ENCODE measurements at regions not wholly inside any gene's neighbourhood (a gene's known extent, or its start where the extent isn't known, plus 50 kb on each side); places are given as distances from the start of the nearest gene placed in this dataset.

DNA sequence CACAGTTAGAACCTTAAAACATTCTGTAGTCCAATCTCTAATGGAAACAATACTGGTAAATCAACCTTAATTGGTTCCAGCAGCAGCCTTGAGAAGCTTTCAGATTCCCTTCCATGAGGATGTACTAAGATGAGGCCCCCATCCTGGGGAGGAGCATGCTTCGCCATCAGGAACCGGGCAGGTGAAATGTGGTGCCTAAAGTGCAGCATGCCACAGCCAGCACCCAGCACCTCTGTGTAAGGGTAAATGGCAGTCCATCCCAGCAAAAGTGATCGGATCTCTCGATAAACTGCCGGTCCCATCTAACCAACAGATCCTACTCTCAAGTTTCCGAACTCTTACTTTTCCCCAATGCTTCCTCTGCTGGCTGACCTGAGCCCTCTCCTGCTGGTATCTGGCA, 166.3 kb upstream of the PDE10A start:
- peaks cover 2% of the 10 kb centered on the region for H3K27me3 ChIP-seq (ENCODE audit: control insufficient read depth, insufficient read depth, low read length)
- H3K36me3 ChIP-seq (ENCODE audit: control insufficient read depth, insufficient read depth, low read length), result no peaks in the 10 kb centered on the region
- no peak overlapping the region for H3K27ac ChIP-seq (ENCODE audit: low read length)
- no peak overlapping the region for H3K4me3 ChIP-seq (ENCODE audit: low read length)
- DNase-seq, result no peak
- H3K4me1 ChIP-seq (ENCODE audit: control insufficient read depth, insufficient read depth, low read length), result no peaks in the 10 kb centered on the region
- H3K9me3 ChIP-seq (ENCODE audit: control insufficient read depth, low read depth, low read length), result no peaks in the 10 kb centered on the region
- no CpG with 5 or more reads among the region's 6 CpGs for WGBS (ENCODE audit: insufficient coverage, low lambda C conversion rate)

DNA sequence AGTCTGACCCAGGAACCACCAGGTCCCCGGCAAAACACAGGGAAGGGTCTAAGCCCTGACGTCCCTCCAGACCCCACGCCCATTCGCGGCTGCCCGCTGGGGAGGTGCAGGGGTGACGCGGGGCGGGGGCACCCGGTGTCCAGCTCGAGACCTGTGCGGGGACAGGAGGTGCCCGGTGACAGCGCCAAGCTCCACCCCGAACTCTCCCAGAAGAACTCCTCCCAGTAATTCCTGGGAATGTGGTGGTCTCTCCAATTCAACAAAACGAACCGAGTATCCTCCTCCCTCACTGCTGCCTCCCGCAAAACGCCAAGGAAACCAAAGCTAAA, 164.1 kb upstream of the PDE10A start:
- no peak for DNase-seq
- no peak overlapping the region for H3K4me3 ChIP-seq (ENCODE audit: low read length)
- no peak overlapping the region for H3K27ac ChIP-seq (ENCODE audit: low read length)
- H3K27me3 ChIP-seq (ENCODE audit: control insufficient read depth, insufficient read depth, low read length), result no peaks in the 10 kb centered on the region
- H3K9me3 ChIP-seq (ENCODE audit: control insufficient read depth, low read depth, low read length), result no peaks in the 10 kb centered on the region
- H3K36me3 ChIP-seq (ENCODE audit: control insufficient read depth, insufficient read depth, low read length), result no peaks in the 10 kb centered on the region
- WGBS (ENCODE audit: insufficient coverage, low lambda C conversion rate), result 100% methylated on average over 1 of the region's 19 CpGs
- H3K4me1 ChIP-seq (ENCODE audit: control insufficient read depth, insufficient read depth, low read length), result no peaks in the 10 kb centered on the region

DNA sequence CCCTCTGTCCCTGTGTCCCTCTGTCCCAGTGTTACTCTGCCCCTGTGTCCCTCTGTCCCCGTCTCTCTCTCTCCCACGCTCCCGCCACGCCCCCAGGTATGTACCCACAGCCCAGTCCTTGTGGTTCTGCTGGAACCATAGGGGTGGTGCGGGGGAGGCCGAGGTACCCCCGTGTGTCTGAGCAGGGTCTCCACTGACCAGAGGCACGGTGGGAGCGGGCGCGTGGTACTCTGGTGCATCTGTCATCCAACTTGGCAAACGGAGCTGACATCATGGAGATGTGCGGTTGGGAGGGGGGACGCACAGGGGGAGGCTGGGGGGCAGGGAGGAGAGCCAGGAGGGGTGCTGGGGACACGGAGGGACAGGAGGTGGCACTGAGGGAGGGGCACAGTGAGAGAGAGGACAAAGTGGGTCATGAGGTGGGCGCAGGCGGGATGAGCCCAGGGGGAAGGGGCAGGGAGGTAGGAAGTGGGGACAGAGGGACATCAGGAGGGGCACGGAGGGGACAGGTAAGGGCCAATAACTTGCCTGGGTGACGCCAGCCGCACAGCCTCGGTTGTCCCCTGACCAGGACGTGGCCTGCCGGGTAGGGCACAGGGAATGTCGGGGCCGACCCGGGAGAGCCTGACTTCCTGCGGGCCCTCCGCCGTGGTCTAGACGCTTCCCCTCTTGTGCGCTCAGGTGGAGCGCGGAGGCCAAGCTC, 163.6 kb upstream of the PDE10A start:
- WGBS (ENCODE audit: insufficient coverage, low lambda C conversion rate), result 100% methylated on average over 1 of the region's 33 CpGs
- no peak overlapping the region for H3K4me3 ChIP-seq (ENCODE audit: low read length)

DNA sequence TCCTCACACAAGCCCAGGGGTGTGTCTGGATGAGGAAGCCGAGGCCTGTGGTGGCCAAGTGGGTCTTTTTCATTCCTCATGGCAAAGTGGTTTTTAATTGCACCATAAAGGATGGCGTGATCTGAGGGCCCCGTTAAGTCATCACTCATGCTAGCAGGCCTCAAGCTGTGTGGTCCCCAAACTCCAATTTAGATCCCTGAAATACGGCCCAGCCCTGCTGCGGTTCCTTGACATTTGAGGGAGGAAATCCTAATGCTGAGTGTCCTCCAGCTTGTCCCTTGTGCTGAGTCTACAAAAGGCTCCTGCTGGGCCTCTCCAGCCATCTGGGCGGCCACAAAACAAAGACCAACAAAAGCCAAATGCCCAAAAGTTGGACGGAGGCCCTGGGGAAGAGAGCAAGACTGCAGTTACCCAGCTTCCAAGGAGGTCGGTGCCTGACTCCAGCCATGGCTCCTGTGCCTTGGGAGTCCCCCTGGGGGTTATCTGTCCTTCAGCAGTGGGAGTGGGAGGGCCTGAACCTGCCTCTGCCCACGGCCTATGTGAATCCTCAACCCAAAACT, 162.3 kb upstream of the PDE10A start:
- WGBS (ENCODE audit: insufficient coverage, low lambda C conversion rate), result no CpG with 5 or more reads among the region's 9 CpGs

More for the DNA sequence above, 163.6 kb upstream of the PDE10A start:
- H3K36me3 ChIP-seq (ENCODE audit: control insufficient read depth, insufficient read depth, low read length), result no peaks in the 10 kb centered on the region
- no peaks in the 10 kb centered on the region for H3K9me3 ChIP-seq (ENCODE audit: control insufficient read depth, low read depth, low read length)
- no peak for DNase-seq
- no peaks in the 10 kb centered on the region for H3K27me3 ChIP-seq (ENCODE audit: control insufficient read depth, insufficient read depth, low read length)
- H3K4me1 ChIP-seq (ENCODE audit: control insufficient read depth, insufficient read depth, low read length), result no peaks in the 10 kb centered on the region
- H3K27ac ChIP-seq (ENCODE audit: low read length), result no peak overlapping the region

DNA sequence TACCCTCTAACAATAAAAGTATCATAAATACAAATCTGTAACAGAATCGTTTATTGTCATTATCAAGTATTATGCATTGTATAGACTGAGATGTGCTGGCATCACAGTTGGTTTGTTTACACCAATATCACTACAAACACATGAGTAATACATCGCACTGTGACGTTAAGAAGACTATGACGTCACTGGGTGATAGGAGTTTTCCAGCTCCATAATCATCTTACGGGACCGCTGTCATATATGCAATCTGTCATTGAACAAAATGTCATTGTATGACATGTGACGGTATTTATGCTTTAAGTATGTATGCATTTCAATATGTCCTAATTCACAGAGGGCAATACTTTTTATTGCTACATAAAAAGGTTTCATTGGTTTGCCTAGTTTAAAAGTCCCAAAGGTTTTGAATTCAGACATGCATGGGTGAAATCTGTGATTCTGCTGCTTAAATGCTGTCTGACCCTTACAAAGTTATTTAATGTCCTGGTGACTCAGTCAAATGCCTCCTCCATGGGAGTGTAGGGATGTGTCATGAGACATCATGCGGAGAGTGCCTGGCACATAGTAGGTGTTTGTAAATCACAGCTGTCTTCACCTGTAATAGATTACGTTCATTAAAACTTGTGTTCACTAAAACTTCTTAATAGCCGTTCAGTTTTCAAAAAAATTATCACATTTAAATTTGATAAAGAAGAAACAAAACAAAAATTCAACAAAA, 160.7 kb upstream of the PDE10A start:
- Histone ChIP-seq H3K36me3 (ENCODE audit: control insufficient read depth, insufficient read depth, low read length) (no peaks in the 10 kb centered on the region), H3K27ac (ENCODE audit: low read length) (no peak overlapping the region), H3K27me3 (ENCODE audit: control insufficient read depth, insufficient read depth, low read length) (peaks cover 21% of the 10 kb centered on the region), H3K4me3 (ENCODE audit: low read length) (no peak overlapping the region), H3K4me1 (ENCODE audit: control insufficient read depth, insufficient read depth, low read length) (no peaks in the 10 kb centered on the region), H3K9me3 (ENCODE audit: control insufficient read depth, low read depth, low read length) (no peaks in the 10 kb centered on the region)
- DNase-seq, result no peak
- WGBS (ENCODE audit: insufficient coverage, low lambda C conversion rate), result 94% methylated on average over 2 of the region's 10 CpGs

More for the DNA sequence above, 162.3 kb upstream of the PDE10A start:
- Histone ChIP-seq H3K4me1 (ENCODE audit: control insufficient read depth, insufficient read depth, low read length) (no peaks in the 10 kb centered on the region), H3K36me3 (ENCODE audit: control insufficient read depth, insufficient read depth, low read length) (no peaks in the 10 kb centered on the region), H3K27me3 (ENCODE audit: control insufficient read depth, insufficient read depth, low read length) (peaks cover 12% of the 10 kb centered on the region), H3K9me3 (ENCODE audit: control insufficient read depth, low read depth, low read length) (no peaks in the 10 kb centered on the region), H3K27ac (ENCODE audit: low read length) (no peak overlapping the region), H3K4me3 (ENCODE audit: low read length) (no peak overlapping the region)
- DNase-seq, result no peak

DNA sequence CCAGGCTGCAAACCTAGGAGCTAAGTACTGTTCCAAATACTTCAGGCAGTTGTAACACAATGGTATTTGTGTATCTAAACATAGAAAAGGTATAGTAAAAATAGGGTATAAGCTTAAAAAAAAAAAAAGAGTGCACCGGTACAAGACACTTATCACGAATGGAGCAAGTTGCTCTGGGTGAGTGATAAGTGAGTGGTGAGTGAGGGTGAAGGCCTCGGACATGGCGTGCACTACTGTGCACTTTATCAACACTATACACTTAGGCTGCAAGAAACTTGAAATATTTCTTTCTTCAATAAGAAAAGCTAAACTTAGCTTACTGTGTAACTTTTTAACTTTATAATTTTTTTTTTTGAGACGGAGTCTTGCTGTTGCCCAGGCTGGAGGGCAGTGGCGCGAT, 159.5 kb upstream of the PDE10A start:
- WGBS (ENCODE audit: insufficient coverage, low lambda C conversion rate), result 67% methylated on average over 1 of the region's 7 CpGs

DNA sequence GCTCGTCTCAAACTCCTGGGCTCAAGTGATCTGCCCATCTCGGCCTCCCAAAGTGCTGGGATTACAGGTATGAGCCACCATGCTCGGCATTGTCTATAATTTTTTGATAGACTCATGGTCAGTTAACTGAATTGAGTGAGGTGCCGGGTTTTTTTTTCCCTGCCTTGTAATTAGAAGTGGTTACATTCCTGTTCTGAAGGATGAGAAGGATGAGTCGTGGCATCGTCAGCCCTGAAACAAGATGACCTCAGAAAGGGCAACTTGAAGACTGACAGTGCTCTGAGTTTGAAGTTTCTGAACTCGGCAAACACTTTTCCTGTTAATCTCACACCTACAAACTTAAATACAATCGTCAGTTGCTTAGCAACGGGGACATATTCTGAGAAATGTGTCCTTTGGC, 158.7 kb upstream of the PDE10A start:
- no CpG with 5 or more reads among the region's 9 CpGs for WGBS (ENCODE audit: insufficient coverage, low lambda C conversion rate)
- no peak overlapping the region for H3K27ac ChIP-seq (ENCODE audit: low read length)
- H3K4me3 ChIP-seq (ENCODE audit: low read length), result no peak overlapping the region
- H3K27me3 ChIP-seq (ENCODE audit: control insufficient read depth, insufficient read depth, low read length), result peaks cover 41% of the 10 kb centered on the region
- no peaks in the 10 kb centered on the region for H3K36me3 ChIP-seq (ENCODE audit: control insufficient read depth, insufficient read depth, low read length)
- no peaks in the 10 kb centered on the region for H3K9me3 ChIP-seq (ENCODE audit: control insufficient read depth, low read depth, low read length)
- DNase-seq, result no peak
- H3K4me1 ChIP-seq (ENCODE audit: control insufficient read depth, insufficient read depth, low read length), result no peaks in the 10 kb centered on the region

More for the DNA sequence above, 159.5 kb upstream of the PDE10A start:
- Histone ChIP-seq H3K36me3 (ENCODE audit: control insufficient read depth, insufficient read depth, low read length) (no peaks in the 10 kb centered on the region), H3K27ac (ENCODE audit: low read length) (no peak overlapping the region), H3K9me3 (ENCODE audit: control insufficient read depth, low read depth, low read length) (no peaks in the 10 kb centered on the region), H3K4me3 (ENCODE audit: low read length) (no peak overlapping the region), H3K4me1 (ENCODE audit: control insufficient read depth, insufficient read depth, low read length) (no peaks in the 10 kb centered on the region), H3K27me3 (ENCODE audit: control insufficient read depth, insufficient read depth, low read length) (peaks cover 33% of the 10 kb centered on the region)
- DNase-seq, result no peak

DNA sequence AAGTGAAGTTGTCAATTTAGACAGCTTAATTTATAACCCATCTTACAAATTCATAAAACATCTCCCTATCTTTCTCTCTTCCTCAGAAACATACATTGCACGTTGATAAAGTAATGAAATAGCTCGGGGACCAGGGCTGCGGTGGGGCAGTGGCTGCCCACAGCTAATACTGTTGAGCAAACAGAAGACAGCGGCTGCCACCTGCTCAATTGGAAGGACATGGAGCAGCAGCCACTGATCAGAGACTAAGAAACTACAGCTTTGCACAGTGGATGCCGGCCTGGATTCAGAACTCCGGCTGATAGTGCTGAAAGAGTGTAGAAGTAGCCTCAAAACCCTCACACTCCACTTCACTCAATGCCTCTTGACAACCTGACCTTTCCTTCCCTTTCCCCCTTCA, 157.9 kb upstream of the PDE10A start:
- peaks cover 45% of the 10 kb centered on the region for H3K27me3 ChIP-seq (ENCODE audit: control insufficient read depth, insufficient read depth, low read length)

DNA sequence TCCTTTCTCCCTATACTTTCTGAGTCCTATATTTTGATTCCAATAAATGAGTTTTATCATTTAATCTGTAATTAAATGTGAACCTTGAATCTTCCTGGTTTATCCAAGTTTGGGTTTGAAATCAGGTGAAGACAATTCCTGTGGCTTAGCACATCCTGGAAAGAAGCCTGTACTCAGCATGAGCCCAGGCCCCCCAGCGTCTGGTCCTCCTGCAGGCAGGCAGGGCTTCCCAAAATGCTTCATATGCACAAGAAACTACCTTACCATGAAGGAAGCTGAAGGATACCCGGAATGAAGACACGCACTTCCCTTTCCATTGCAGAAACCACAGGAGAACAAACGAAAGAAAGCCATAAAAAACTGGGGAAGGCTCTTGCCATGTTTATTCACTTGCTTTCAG, 157.4 kb upstream of the PDE10A start:
- no peaks in the 10 kb centered on the region for H3K4me1 ChIP-seq (ENCODE audit: control insufficient read depth, insufficient read depth, low read length)
- no CpG with 5 or more reads among the region's 4 CpGs for WGBS (ENCODE audit: insufficient coverage, low lambda C conversion rate)
- H3K27ac ChIP-seq (ENCODE audit: low read length), result no peak overlapping the region
- H3K36me3 ChIP-seq (ENCODE audit: control insufficient read depth, insufficient read depth, low read length), result no peaks in the 10 kb centered on the region
- H3K27me3 ChIP-seq (ENCODE audit: control insufficient read depth, insufficient read depth, low read length), result peaks cover 45% of the 10 kb centered on the region
- no peak overlapping the region for H3K4me3 ChIP-seq (ENCODE audit: low read length)
- H3K9me3 ChIP-seq (ENCODE audit: control insufficient read depth, low read depth, low read length), result no peaks in the 10 kb centered on the region
- DNase-seq, result no peak

More for the DNA sequence above, 157.9 kb upstream of the PDE10A start:
- DNase-seq, result no peak
- Histone ChIP-seq H3K27ac (ENCODE audit: low read length) (no peak overlapping the region), H3K9me3 (ENCODE audit: control insufficient read depth, low read depth, low read length) (no peaks in the 10 kb centered on the region), H3K4me1 (ENCODE audit: control insufficient read depth, insufficient read depth, low read length) (no peaks in the 10 kb centered on the region), H3K4me3 (ENCODE audit: low read length) (no peak overlapping the region), H3K36me3 (ENCODE audit: control insufficient read depth, insufficient read depth, low read length) (no peaks in the 10 kb centered on the region)
- no CpG with 5 or more reads among the region's 6 CpGs for WGBS (ENCODE audit: insufficient coverage, low lambda C conversion rate)

DNA sequence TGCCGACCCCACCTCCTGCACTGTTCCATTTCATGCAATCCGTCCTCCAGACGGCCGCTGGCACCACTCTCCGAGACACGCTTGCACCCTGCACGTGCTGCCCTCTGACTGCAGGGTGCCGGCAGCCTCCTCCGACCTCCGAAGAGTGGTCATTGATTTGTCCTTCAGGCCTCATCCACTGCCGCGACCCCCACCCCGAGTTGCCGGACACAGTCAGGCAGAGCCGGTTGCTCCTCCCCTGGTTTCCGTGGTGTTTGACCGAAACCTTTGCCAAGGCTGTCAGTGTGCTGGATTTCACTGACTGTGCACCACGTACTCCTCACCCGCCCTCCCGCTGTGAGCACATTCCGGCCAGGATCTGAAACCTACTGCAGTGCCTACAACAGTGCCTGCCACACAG, 156.4 kb upstream of the PDE10A start:
- Histone ChIP-seq H3K36me3 (ENCODE audit: control insufficient read depth, insufficient read depth, low read length) (no peaks in the 10 kb centered on the region), H3K27ac (ENCODE audit: low read length) (no peak overlapping the region), H3K4me1 (ENCODE audit: control insufficient read depth, insufficient read depth, low read length) (no peaks in the 10 kb centered on the region), H3K4me3 (ENCODE audit: low read length) (no peak overlapping the region), H3K9me3 (ENCODE audit: control insufficient read depth, low read depth, low read length) (no peaks in the 10 kb centered on the region), H3K27me3 (ENCODE audit: control insufficient read depth, insufficient read depth, low read length) (peaks cover 45% of the 10 kb centered on the region)
- DNase-seq, result no peak
- no CpG with 5 or more reads among the region's 21 CpGs for WGBS (ENCODE audit: insufficient coverage, low lambda C conversion rate)
